ENCODE measurements at regions not wholly inside any gene's neighbourhood (a gene's known extent, or its start where the extent isn't known, plus 50 kb on each side); places are given as distances from the start of the nearest gene placed in this dataset.
A peak's percentile ranks its signal among the peaks of the same experiment; 100 is the strongest.

DNA sequence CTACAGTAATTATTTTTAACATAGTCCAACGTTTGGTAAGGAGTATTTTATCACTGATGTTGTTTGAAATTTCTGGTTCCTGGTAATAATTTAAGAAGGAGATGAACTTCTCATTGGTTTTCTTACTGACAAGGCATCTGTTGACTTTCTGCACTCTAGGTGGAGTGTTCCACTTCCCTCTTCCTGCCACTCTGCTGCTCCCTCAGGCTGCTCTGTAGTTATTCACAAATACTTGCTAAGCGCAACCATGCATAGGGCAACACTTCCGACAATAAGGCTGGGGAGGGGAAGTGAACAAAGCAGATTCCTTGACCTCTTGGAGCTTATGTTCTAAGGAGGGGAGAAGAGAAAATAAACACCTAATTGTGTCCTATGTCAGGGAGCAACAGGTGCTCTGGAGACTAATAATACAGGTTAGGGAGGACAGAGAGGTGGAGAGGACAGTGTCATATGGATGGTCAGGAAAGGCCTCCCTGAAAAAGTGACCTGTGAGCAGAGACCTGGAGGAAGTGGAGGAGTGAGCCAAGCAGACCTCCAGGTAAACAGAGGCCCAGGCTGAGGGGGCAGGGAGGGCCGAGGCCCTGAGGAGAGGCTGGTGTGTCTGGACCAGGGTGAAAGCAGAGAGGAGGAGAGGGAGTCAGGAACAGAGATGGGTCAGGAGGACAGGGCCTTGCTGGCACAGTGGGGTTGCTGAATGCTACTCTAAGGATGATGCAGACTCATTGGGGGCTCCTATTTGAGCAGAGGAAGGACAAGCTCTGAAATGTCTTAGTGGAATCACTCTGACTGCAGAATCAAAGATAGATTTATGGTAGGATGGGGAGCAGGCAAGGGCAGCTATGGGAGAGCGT, 134.8 kb upstream of the SLC24A3 start:
- no peak for DNase-seq (ENCODE audit: low read depth)

DNA sequence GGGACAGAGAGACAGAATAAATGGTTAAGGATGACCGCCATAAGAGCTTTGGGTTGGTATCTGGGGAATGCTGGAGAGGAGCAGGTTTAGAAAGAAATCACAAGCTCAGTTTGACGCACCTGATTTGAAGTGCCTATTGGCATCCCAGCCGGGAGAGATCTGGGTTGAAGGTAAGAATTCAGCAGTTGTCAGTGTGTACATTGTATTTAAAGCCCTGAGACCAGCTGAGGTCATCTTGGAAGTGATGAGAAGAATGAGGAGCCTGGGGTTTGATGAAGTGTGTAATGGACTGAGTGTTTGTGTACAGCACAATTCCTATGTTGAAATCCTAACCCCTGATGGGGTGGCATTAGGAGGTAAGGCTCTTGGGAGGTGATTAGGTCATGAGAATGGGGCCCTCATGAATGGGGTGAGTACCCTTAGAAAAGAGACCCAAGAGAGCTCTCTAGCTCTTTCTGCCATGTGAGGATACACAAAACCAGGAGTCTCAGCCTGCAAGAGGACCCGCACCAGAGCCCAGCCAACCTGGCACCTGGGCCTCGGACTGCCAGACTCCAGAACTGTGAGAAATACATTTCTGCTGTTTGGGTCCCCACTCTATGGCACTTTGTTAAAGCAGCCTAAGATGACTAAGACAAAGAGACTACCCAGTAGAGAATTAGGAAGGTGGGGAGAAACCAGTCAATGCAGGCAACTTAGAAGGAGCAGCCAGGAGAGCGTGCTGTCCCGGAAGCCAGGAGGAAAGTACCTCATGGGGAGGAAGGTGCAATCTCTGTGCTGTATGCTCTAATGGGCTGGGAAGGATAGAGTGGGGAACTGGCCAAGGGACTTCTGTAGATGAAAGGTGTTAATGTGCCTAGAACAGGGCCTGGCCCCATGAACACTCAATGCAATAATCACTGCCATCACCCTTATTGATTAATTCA, 133.7 kb upstream of the SLC24A3 start:
- DNase-seq (ENCODE audit: low read depth) = no peak

DNA sequence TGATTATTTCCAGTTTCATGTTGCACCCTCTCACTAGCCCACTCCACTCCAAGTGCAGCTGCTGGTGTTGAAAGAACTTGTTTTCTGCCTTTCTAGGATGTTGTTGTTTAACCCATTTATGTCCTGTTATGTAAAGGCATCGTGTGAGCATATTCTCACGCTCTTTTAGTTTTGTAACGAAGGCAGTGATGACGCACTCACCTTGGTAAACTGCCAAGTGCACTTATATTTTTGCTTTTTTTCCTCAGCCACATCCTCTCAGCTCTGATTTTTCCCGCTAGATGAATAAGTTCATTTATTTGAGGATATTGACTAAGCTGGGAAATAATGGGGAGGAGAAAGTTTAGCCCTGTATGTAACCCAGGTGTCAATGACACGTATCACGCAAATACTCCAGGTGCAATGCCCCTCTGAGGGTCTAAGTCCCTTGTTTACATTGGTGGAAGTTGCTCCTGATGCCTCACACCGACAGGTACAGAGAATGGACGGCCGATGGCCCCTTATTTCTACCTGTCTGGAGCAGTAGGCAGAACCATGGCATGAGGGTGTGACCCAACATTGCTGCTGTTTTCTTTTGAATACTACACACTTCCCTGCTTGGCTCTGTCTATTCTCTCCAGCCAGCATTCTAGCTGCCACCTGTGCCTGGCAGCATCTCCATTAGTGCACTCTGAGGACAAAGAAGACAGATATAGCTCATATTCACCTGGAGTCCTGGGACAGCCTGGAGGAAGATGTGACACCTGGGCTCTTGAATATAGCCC, 132.7 kb upstream of the SLC24A3 start:
- DNase-seq (ENCODE audit: low read depth) = peak; percentile 80

DNA sequence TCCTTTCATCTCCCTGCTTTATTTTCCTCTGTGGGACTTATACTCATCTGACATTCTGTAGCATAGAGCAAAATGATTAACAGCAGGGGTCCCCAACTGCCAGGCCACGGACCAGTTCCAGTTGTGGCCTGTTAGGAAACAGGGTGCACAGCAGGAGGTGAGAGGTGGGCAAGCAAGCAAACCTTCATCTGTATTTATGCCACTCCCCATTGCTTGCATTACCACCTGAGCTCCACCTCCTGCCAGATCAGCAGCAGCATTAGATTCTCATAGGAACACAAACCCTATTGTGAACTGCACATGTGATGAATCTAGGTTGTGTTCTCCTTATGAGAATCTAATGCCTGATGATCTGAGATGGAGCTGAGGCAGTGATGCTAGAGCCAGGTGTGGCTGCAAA, 130.5 kb upstream of the SLC24A3 start:
- DNase-seq (ENCODE audit: low read depth) = no peak

DNA sequence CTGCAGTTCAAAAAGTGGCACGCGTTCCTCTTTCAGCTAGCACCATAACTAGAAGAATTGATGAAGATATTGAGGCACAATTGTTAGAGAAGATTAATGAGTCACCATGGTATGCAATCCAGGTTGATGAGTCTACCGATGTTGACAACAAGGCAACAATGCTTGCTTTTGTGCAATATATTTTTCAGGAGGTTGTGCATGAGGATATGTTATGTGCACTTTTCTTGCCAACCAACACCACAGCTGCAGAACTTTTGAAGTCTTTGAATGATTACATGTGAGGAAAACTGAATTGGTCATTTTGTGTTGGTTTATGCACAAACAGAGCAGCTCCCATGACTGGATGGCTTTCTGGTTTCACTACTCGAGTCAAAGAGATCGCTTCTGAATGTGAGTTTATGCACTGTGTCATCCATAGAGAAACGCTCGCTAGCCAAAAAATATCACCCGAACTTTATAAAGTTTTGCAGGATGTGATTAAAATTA, 129.3 kb upstream of the SLC24A3 start:
- DNase-seq (ENCODE audit: low read depth) = peak; percentile 54

DNA sequence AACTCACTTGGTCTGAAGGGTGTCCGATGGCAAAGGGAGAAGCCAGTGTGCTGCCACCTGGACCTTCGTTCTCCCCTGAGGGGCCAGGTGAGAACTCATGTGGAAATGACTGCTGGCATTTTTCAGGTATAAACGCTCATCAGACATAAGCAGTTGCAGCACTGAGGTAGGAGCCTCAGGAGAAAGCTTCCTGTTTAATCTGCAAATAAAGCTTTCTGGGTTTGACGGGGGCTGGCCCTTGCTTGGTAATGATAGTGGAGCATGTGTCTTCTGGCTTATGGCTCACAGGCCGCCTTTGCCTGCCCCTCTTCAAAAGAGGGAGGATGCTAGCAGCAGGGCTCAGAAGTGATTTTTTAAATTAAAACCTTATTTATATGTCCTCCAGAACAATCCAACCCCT, 122.1 kb upstream of the SLC24A3 start:
- no peak for DNase-seq (ENCODE audit: low read depth)

DNA sequence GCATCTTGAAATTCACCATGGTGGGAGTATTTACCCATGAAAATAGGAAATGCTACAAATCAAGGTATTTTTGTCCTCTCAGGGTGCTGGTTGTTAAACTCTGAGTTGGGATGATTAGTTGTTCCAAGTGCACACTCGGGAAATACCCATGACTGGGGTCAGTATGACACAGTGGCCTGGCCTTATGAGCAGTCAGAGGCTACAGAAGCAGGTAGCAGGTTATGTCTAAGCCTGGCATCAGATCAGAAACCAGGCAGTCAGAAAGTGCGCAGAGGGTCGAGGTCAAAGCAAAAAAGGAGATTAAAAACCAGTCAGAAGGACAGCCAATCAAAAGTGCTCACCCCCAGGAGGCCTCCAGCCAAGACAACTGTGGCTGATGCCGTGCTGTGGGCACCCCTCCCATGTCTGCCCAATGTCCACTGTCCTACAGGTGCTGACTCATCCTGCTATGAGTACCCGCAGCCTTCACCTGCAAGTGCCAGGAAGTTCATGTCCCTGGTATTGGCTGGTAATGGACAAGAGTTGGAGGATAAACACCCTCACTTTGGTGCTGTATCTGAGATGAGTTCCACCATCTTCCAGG, 117.4 kb upstream of the SLC24A3 start:
- no peak for DNase-seq (ENCODE audit: low read depth)

DNA sequence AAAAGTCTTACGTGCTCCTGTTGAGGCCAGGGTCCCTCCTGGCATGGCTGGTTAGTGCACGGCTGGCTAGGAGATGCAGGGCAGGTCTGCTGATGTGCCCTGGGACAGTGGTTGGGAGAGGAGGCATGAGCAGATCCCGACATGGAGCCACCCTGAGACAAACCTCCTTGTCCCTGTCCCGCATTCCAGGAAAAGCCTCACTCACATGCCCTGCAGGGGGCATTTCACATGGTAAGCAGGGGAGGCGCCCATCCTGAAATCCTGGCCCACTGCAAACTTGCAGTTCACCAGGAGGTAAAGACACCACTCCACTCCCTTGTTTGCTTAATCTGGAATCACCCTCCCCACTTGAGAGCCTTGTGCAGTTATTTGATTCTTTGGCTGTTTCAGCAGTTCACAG, 116.7 kb upstream of the SLC24A3 start:
- no peak for DNase-seq (ENCODE audit: low read depth)

DNA sequence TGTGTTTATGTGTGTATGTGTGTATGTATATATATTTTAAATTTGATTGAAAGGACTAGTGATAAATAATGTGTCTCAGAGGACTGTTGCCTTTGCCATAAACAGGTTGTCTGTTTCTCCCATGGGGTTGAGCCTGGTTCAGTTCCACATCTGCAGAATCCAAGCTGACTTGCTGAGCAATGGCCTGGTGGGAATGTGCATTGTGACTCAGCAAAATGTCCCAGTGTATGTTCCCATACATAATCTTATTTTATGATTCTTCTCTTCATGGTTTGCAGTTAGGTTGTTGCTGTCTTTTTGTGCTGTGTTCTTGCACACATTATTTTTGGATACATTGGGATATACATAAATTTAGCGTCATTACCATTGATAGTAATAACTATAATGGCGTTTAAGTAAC, 115.6 kb upstream of the SLC24A3 start:
- DNase-seq (ENCODE audit: low read depth) = no peak

DNA sequence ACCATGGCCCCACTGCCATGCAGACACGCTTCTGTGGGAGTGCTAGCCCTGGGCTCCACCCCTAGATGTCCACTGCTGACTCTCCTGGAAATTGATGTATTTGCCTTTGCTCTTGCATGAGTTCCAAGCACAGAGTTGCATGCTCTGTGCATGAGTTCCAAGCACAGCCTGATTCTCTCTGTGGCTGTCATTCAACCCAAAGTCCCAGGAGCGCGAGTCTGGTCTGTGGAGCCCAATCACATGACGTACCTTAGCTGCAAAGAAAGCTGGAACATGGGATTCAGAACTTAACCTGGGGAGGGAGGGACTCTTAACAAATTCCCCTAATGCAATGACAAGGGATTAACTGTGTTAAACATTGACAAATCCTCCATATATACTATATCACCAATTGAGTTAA, 114.3 kb upstream of the SLC24A3 start:
- no peak for DNase-seq (ENCODE audit: low read depth)

DNA sequence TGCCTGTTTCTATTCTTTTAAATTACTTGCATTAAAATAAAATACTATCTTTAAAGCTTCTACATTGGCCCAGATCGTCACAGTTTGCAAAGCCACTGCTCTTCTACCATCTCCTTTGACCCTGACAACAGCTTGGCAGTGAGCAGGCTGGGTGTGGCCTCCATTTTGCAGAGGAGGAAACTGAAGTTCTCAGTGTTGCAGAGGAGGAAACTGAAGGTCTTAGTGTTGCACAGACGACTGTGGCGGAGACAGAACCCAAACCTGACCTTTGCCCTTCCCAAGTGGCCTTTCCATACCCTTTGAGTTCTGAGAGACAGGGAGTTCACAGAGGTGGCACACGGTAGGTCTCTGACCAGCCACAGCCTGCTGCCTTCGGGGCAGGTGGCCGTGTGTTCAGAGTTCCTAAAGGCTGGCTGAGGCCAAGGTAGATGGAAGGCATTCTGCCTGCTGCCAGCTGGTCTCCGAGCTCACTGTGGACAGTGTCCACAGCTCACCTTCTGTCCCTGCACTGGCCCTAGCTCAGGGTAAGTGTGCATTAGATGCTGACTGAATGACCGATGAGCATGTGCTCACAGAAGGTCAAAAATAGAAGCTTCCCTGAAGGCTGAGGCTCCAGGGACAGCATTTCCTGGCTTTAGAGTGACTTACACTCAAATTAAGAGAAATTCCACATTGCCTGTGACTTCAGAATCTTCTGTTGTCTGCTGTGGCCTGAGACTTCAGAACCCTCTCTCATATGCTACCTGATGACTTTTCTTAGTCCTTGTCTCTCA, 113.5 kb upstream of the SLC24A3 start:
- DNase-seq (ENCODE audit: low read depth) = no peak

DNA sequence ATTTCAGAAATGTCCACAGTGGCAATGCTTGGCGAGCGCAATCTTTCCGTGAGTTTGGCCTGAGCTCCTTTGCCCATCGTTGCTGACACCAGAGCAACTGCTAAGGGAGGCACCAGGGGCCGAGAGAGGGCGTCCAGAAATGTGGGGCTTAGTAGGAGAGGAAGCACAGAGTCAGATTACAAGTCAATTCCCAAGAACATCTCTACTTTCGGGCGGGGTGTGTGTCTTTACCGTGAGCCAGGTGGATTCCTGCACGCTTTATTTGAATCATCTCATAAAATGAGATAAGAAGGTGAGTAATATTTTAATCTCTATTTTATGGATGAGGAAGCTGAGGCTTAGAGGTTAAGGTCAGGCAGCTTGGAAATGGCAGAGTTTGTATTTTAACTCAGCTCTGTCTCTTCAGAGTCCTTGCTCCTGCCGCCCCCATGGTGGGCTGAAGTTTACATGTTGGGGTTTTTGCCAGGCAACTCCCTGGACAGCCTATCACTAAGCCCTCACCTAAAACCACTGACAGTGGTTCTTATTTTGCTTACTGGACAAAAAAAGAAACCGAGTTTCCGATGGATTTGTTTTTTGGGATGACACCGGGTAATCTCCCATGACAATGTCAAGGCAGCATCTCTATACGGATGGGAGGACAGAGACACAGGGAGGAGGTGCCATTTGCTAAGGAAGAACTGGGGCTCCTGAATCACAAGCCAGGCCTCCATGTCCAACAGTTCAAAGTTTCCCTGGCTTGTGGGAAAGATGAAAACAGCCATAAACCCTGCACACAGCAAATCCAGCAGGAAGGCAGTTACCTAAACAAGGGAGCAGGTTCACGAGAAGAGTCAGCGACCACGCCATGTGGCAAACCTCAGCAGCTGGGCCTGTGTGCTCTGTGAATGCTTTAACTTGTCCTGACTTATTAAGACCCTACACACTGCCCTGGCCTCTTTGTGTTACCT, 112.6 kb upstream of the SLC24A3 start:
- no peak for DNase-seq (ENCODE audit: low read depth)

DNA sequence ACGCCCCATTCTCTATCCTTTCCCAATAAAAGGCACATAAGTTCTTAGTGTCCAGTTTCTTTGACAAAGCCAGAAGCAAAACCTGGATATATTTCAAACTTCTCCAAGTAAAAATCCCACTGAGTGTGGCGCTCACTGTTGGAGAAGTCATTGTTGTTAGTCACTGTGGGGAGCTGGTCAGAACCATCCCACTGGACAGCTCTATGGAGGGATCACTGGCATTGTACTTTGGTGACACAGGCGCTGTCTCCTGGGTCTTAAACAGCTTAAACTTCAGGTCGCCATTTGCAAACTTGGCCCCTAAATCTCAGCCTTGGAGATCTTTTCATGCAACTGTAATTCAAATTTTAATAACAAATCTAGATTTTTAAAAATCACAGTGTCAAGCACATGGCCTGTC, 111.5 kb upstream of the SLC24A3 start:
- DNase-seq (ENCODE audit: low read depth) = no peak

DNA sequence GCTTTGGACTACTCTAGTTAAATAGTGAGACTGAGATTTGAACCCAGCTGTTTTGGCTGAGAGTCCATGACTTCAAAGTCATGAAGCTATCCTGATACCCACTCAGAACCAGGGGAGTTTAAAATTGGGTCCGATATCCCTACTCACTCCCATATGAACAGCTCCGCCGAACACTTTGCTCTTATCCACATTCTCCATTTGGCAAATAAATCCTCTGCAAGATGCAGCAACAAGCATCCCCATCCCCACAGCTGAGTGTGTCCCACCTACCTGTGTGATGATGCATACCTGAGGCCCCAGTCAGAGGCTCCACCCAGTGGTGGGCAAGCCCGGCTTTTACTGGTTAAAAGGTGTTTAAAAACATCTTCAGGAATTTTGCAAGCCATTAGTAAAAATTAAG, 108.3 kb upstream of the SLC24A3 start:
- no peak for DNase-seq (ENCODE audit: low read depth)

DNA sequence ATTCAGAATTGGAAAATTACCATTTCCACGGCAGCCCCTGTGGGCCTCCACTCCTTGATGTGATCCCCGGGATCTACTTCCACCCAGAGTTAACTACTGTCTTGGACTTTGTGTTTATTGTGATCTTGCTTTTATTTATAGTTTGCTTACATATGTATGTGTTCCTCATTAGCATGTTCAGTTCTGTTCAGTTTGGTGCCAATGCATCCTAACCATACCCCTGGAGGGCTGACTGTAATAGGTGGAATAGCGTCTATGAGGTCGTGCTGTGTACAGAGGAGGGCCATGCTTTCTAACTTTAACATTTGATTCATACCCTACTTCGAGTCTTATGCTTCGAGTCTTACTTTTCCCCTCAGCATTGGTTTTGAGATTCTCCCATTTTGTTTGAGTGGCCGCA, 104.3 kb upstream of the SLC24A3 start:
- DNase-seq (ENCODE audit: low read depth) = no peak

DNA sequence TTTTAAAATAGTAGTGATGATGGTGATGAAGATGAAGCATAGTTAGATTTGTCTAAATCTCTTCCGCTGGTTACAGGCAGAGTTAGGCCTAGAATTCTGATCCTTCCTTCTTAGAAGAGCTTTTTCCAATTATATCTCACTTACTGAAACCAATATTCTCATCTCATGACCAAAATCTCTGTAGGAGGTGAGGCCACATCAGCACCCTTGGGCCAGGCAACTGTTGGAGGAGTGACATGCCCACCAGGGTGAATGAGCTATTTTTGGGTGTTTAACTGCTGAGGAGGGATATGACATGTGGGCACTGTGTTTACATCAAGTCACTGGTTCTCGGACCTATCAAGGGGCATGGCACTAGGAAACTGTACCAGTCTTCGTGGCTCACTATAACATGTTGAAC, 102.2 kb upstream of the SLC24A3 start:
- DNase-seq (ENCODE audit: low read depth) = no peak

DNA sequence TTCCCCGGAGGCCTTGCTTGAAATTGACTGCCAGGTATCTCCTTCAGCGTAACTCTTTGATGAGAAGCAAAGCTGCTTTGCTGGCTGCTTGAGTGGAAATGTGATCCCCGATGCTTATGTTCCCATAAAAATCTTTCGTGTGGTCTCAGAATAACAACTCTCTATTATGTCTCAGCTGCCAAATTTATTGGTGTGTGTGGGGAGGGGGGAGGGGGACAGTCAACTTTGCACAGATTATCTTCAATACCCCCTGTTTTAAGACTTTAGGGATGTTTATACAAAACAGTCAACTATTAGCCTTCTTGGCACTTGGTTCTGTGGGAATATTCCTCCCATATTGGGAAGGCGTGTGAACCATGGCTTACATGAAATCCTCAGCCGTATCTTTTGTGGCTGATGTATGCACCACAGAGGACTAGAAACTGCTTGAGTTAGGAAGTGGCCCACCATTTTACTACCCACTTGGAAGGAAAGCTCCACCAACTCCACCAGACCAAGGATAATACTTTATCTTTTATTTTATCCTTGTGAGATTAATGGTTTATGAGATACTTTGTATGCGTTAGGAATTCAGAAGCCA, 101.5 kb upstream of the SLC24A3 start:
- DNase-seq (ENCODE audit: low read depth) = no peak

DNA sequence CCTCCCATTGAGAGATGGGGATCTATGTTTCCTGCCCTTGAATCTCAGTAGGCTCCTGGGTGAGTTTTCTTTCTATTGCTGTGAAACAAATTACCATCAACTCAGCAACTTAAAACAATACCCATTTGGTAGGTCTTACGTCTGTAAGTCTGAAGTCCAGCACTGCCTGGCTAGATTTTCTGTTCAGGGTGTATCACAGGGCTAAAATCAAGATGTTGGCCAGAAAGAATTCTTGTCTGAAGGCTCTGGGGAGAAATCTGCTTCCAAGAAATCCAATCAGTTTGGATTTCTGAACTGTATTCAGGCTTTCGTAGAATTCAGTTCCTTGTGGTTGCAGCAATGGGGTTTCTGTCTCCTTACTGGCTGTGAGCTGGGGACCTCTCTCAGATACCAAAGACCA, 99.6 kb upstream of the SLC24A3 start:
- DNase-seq (ENCODE audit: low read depth) = no peak

DNA sequence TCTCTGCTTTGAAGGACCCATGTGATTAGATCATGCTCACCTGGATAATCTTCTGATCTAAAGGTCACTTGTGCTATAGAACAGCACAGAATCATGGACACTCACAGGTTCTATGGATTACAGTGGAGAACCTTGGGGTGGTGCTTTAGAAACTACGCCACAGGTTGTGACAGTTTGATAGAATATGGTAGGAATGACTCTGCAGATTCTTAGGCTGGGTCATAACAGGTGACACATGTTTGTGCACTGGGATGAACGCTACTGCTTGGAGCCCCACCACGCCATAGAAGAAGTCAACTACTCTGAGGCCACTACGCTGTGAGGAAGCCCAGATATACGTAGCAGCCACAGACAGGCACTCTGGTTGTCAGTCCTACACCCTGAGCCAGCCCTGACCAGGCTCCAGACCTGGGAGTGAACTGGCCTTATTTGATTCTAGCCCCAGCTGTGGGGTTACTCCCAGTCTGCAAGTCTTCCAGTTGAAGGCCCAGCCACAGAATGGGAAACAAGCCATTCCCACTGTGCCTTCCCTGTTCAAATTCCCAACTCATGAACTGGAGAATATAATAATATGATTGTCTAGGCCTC, 99.0 kb upstream of the SLC24A3 start:
- no peak for DNase-seq (ENCODE audit: low read depth)

Measured in RPMI7951 (cell line).